Smooth muscle cell (in vitro differentiated cells): ENCODE measurements at regions not wholly inside any gene's neighbourhood (a gene's known extent, or its start where the extent isn't known, plus 50 kb on each side); places are given as distances from the start of the nearest gene placed in this dataset.
A peak's percentile ranks its signal among the peaks of the same experiment; 100 is the strongest.
"Not testable (repeated sequence)": the region's sequence is repeated elsewhere in the genome, so short reads cannot be mapped to it uniquely, and the experiment has no call there.

Source experiments
- DNase-seq: peaks from one replicate; lab custom pipeline; 2025; ENCODE audit not compliant: unreplicated experiment; lab: John Stamatoyannopoulos, UW
- H2AFZ ChIP-seq: fragments of 200-600 bp; sonication (generic); 2 replicates; pipeline ENCODE4 v1.6.0; 2016; ENCODE audit warnings: antibody characterized with exemption, low read depth, mild to moderate bottlenecking
- H3F3A ChIP-seq: fragments of 200-600 bp; sonication (generic); 2 replicates; pipeline ENCODE4 v1.6.0; 2017; ENCODE audit warnings: antibody characterized with exemption, low read depth
- H3K27ac ChIP-seq: fragments of 200-600 bp; sonication (generic); 2 replicates; pipeline ENCODE4 v1.5.1; 2016; ENCODE audit warnings: low read depth, mild to moderate bottlenecking
- H3K27me3 ChIP-seq: fragments of 200-600 bp; sonication (generic); 2 replicates; pipeline ENCODE4 v1.6.1; 2016; ENCODE audit warnings: low read depth, mild to moderate bottlenecking
- H3K36me3 ChIP-seq: fragments of 200-600 bp; sonication (generic); 2 replicates; pipeline ENCODE4 v1.5.1; 2016; ENCODE audit warnings: low read depth
- H3K4me1 ChIP-seq: fragments of 200-600 bp; sonication (generic); 2 replicates; pipeline ENCODE4 v1.5.1; 2016; ENCODE audit warnings: low read depth
- H3K4me2 ChIP-seq: fragments of 200-600 bp; sonication (generic); 2 replicates; pipeline ENCODE4 v1.6.0; 2016; ENCODE audit warnings: mild to moderate bottlenecking
- H3K4me3 ChIP-seq: fragments of 200-600 bp; sonication (generic); 2 replicates; pipeline ENCODE4 v1.5.1; 2016; ENCODE audit warnings: mild to moderate bottlenecking
- H3K79me2 ChIP-seq: fragments of 200-600 bp; sonication (generic); 2 replicates; pipeline ENCODE4 v1.6.0; 2016; ENCODE audit warnings: low read depth, mild to moderate bottlenecking
- H3K9ac ChIP-seq: fragments of 200-600 bp; sonication (generic); 2 replicates; pipeline ENCODE4 v1.6.0; 2016; ENCODE audit warnings: low read depth
- H3K9me3 ChIP-seq: fragments of 200-600 bp; sonication (generic); replicated peaks from 2 replicates; pipeline ENCODE4 v1.5.1; 2016; ENCODE audit warnings: low read depth
- H4K20me1 ChIP-seq: fragments of 200-600 bp; sonication (generic); 2 replicates; pipeline ENCODE4 v1.6.0; 2016; ENCODE audit warnings: low read depth
- CTCF ChIP-seq: fragments of 200-600 bp; sonication (generic); IDR thresholded peaks from 2 replicates; pipeline ENCODE4 v1.5.1; 2017; ENCODE audit warnings: borderline replicate concordance, mild to moderate bottlenecking, antibody characterized with exemption; ENCODE audit not compliant: insufficient read depth, poor library complexity, severe bottlenecking
- WGBS: methylation state at CpG from one replicate; pipeline ENCODE4 v1.1.7; 2016; ENCODE audit warnings: low lambda C conversion rate; 5-methylcytosine and 5-hydroxymethylcytosine counted together

- Histone ChIP-seq H3K4me3 (no peak overlapping the region), H3K9ac (no peak overlapping the region), H3K27me3 (no peaks in the 10 kb centered on the region), H3K79me2 (no peaks in the 10 kb centered on the region), H3F3A (no peaks in the 10 kb centered on the region), H3K4me2 (no peak overlapping the region), H3K27ac (no peak overlapping the region), H3K4me1 (no peaks in the 10 kb centered on the region), H4K20me1 (no peaks in the 10 kb centered on the region), H2AFZ (no peak overlapping the region), H3K9me3 (peaks cover 4% of the 10 kb centered on the region), H3K36me3 (no peaks in the 10 kb centered on the region)
- WGBS, result 67% methylated on average over 5 of the region's 5 CpGs
- TF ChIP-seq CTCF, result no peak
- no peak for DNase-seq
Measured at GRCh38 chrX:129361576-129361975, 161.7 kb downstream of the SMARCA1 start.

GRCh38 chrX:129360175-129360574, 163.1 kb downstream of the SMARCA1 start:
- Histone ChIP-seq H3K9me3 (peaks cover 4% of the 10 kb centered on the region), H3K4me1 (no peaks in the 10 kb centered on the region), H3K27ac (no peak overlapping the region), H3K79me2 (no peaks in the 10 kb centered on the region), H2AFZ (no peak overlapping the region), H3K4me3 (no peak overlapping the region), H4K20me1 (no peaks in the 10 kb centered on the region), H3K27me3 (no peaks in the 10 kb centered on the region), H3K36me3 (no peaks in the 10 kb centered on the region), H3K4me2 (no peak overlapping the region), H3F3A (no peaks in the 10 kb centered on the region), H3K9ac (no peak overlapping the region)
- DNase-seq, result no peak
- peak; percentile 47 for TF ChIP-seq CTCF
- 31% methylated on average over 5 of the region's 5 CpGs for WGBS

GRCh38 chrX:129359269-129359668, 164.0 kb downstream of the SMARCA1 start:
- Histone ChIP-seq H3K9me3 (peaks cover 4% of the 10 kb centered on the region), H3K27ac (no peak overlapping the region), H3K27me3 (no peaks in the 10 kb centered on the region), H3K9ac (no peak overlapping the region), H3K79me2 (no peaks in the 10 kb centered on the region), H2AFZ (no peak overlapping the region), H3K36me3 (no peaks in the 10 kb centered on the region), H3K4me2 (no peak overlapping the region), H3K4me3 (no peak overlapping the region), H3F3A (no peaks in the 10 kb centered on the region), H4K20me1 (no peaks in the 10 kb centered on the region), H3K4me1 (no peaks in the 10 kb centered on the region)
- WGBS, result 87% methylated on average over 2 of the region's 2 CpGs
- TF ChIP-seq CTCF, result no peak
- DNase-seq, result no peak

- not testable (repeated sequence) for H3K27me3 ChIP-seq, DNase-seq, H3K4me1 ChIP-seq, H3K36me3 ChIP-seq, H3K9me3 ChIP-seq, H3F3A ChIP-seq, H2AFZ ChIP-seq, H4K20me1 ChIP-seq, H3K9ac ChIP-seq, H3K27ac ChIP-seq, H3K4me3 ChIP-seq, H3K4me2 ChIP-seq, H3K79me2 ChIP-seq
- WGBS, result 77% methylated on average over 4 of the region's 4 CpGs
Measured at GRCh38 chrX:129357428-129357827, 165.9 kb downstream of the SMARCA1 start.
